HCT116 (cell line): ENCODE measurements at regions not wholly inside any gene's neighbourhood (a gene's known extent, or its start where the extent isn't known, plus 50 kb on each side); places are given as distances from the start of the nearest gene placed in this dataset.

Experiments used
- ATAC-seq: fragments of 200-7000 bp; cut with Tn5 transposase; 2 replicates; pipeline ENCODE4 v1.9.1; 2020; ENCODE audit warnings: mild to moderate bottlenecking, moderate library complexity
- BruUV-seq: library from RNA; stranded (reverse); fragments of 400-500 nt; replicated peaks from 2 replicates; lab custom pipeline; 2021; lab: Mats Ljungman, UMichigan
- CTCF ChIA-PET: fragments of 300-600 bp; sonication (Branson Sonifier 250); formaldehyde crosslinking; loops from one replicate; lab custom pipeline; 2021; ENCODE audit warnings: antibody characterized with exemption; lab: Charles Lee
- POLR2A ChIA-PET: fragments of 300-600, 350-600 bp; sonication (Branson Sonifier 250); formaldehyde crosslinking; loops from one replicate; lab custom pipeline; 2021; ENCODE audit warnings: antibody characterized with exemption; lab: Charles Lee
- RAD21 ChIA-PET, 2 experiments: fragments of 300-600 bp; sonication (Branson Sonifier 250); formaldehyde crosslinking; loops; one replicate each; lab custom pipeline; 2023; ENCODE audit warnings: low total read pairs in 2 of 2; ENCODE audit not compliant: uncharacterized antibody in 2 of 2, unreplicated experiment in 2 of 2, low non-redundant PET in 1 of 2; lab: Charles Lee
- DNase-seq: peaks from one replicate; pipeline ENCODE4 v3.0.0-alpha.2; 2010; ENCODE audit warnings: low read depth, low spot score
- H2AFZ ChIP-seq: fragments of 200-600 bp; shearing (Covaris generic), sonication (generic); 2 replicates; pipeline ENCODE4 v1.6.1; 2017; ENCODE audit warnings: low read depth, mixed run types, mixed read lengths, antibody characterized with exemption, low read length; ENCODE audit not compliant: poor library complexity, severe bottlenecking
- H3K27ac ChIP-seq: 2 replicates; pipeline ENCODE4 v1.5.1; 2012; ENCODE audit warnings: low read depth, low read length
- H3K27me3 ChIP-seq: fragments of 200-600 bp; sonication (generic); 2 replicates; pipeline ENCODE4 v1.6.1; 2016; ENCODE audit warnings: mixed run types, low read length, mixed read lengths; ENCODE audit not compliant: insufficient read depth
- H3K36me3 ChIP-seq, 2 experiments: fragments of 200-500 bp in 1 of 2; fragments of 200-600 bp in 1 of 2; sonication (Bioruptor generic) in 1 of 2; sonication (generic) in 1 of 2; 2 replicates each; pipeline versions ENCODE4 v1.5.1 to v1.6.1; 2014 to 2016; ENCODE audit warnings: low read length in 2 of 2, inconsistent platforms in 1 of 2, mixed read lengths in 1 of 2, mixed run types in 1 of 2; ENCODE audit not compliant: insufficient read depth in 2 of 2, control insufficient read depth in 1 of 2
- H3K4me1 ChIP-seq, 2 experiments: fragments of 200-600 bp in 1 of 2; sonication (generic) in 1 of 2; 2 replicates each; pipeline versions ENCODE4 v1.5.1 to v1.6.1; 2012 to 2017; ENCODE audit warnings: low read length in 2 of 2, inconsistent platforms in 1 of 2, mild to moderate bottlenecking in 1 of 2, mixed read lengths in 1 of 2, mixed run types in 1 of 2, moderate library complexity in 1 of 2; ENCODE audit not compliant: insufficient read depth in 2 of 2, control insufficient read depth in 1 of 2
- H3K4me2 ChIP-seq: fragments of 200-600 bp; sonication (generic); 2 replicates; pipeline ENCODE4 v1.6.1; 2017; ENCODE audit warnings: mixed run types, low read length, mixed read lengths
- H3K4me3 ChIP-seq, 2 experiments: fragments of 200-600 bp in 1 of 2; sonication (generic) in 1 of 2; replicated peaks in 1 of 2; 2 replicates each; pipeline ENCODE4 v1.5.1; 2011 to 2016; ENCODE audit warnings: low read length in 2 of 2, control low read depth in 1 of 2, low read depth in 1 of 2, mild to moderate bottlenecking in 1 of 2, mixed read lengths in 1 of 2, mixed run types in 1 of 2
- H3K79me2 ChIP-seq: fragments of 200-600 bp; sonication (generic); 2 replicates; pipeline ENCODE4 v1.6.1; 2017; ENCODE audit warnings: mild to moderate bottlenecking, mixed run types, low read length, moderate library complexity, mixed read lengths; ENCODE audit not compliant: insufficient read depth
- H3K9ac ChIP-seq: fragments of 200-600 bp; sonication (generic); 2 replicates; pipeline ENCODE4 v1.6.1; 2016; ENCODE audit warnings: low read length, mixed read lengths
- H3K9me2 ChIP-seq: fragments of 200-600 bp; sonication (generic), shearing (Covaris generic); 2 replicates; pipeline ENCODE4 v1.6.1; 2017; ENCODE audit warnings: mixed run types, mild to moderate bottlenecking, moderate library complexity; ENCODE audit not compliant: insufficient read depth
- H3K9me3 ChIP-seq, 2 experiments: fragments of 200-500 bp in 1 of 2; fragments of 200-600 bp in 1 of 2; sonication (Bioruptor generic) in 1 of 2; sonication (generic) in 1 of 2; 2 replicates each; pipeline ENCODE4 v1.6.1; 2014 to 2017; ENCODE audit warnings: low read length in 2 of 2, mixed read lengths in 2 of 2, inconsistent platforms in 1 of 2, low read depth in 1 of 2, mild to moderate bottlenecking in 1 of 2, mixed run types in 1 of 2, moderate library complexity in 1 of 2; ENCODE audit not compliant: control insufficient read depth in 1 of 2, insufficient read depth in 1 of 2
- H4K20me1 ChIP-seq: fragments of 200-600 bp; sonication (generic), shearing (Covaris generic); 2 replicates; pipeline ENCODE4 v1.6.1; 2017; ENCODE audit warnings: mixed run types, mild to moderate bottlenecking, moderate library complexity; ENCODE audit not compliant: insufficient read depth
- ATF3 ChIP-seq: IDR thresholded peaks from 2 replicates; pipeline ENCODE4 v1.6.1; 2012
- CBX3 ChIP-seq: IDR thresholded peaks from 2 replicates; pipeline ENCODE4 v1.6.1; 2012; ENCODE audit warnings: low read depth
- CEBPB ChIP-seq: IDR thresholded peaks from 2 replicates; pipeline ENCODE4 v1.6.1; 2012; ENCODE audit warnings: low read depth
- CTCF ChIP-seq, 3 experiments: fragments of 200-600 bp in 1 of 3; sonication (generic) in 1 of 3; IDR thresholded peaks in 2 of 3; conservative IDR thresholded peaks in 1 of 3; 2 replicates each; pipeline ENCODE4 v1.5.1; 2012 to 2017; ENCODE audit warnings: low read depth in 2 of 3, low read length in 2 of 3, antibody characterized with exemption in 1 of 3, borderline replicate concordance in 1 of 3, control low read depth in 1 of 3, mild to moderate bottlenecking in 1 of 3, mixed read lengths in 1 of 3, mixed run types in 1 of 3, moderate library complexity in 1 of 3; ENCODE audit not compliant: insufficient read depth in 1 of 3
- ELF1 ChIP-seq: IDR thresholded peaks from 2 replicates; pipeline ENCODE4 v1.6.1; 2012; ENCODE audit warnings: low read depth, borderline replicate concordance
- EZH2 ChIP-seq: fragments of 200-600 bp; sonication (generic); IDR thresholded peaks from 2 replicates; pipeline ENCODE4 v1.6.1; 2017; ENCODE audit warnings: antibody characterized with exemption, mixed run types
- POLR2AphosphoS5 ChIP-seq: IDR thresholded peaks from 2 replicates; pipeline ENCODE4 v1.6.1; 2011; ENCODE audit warnings: mild to moderate bottlenecking, low read depth, low read length, moderate library complexity
- SRF ChIP-seq: IDR thresholded peaks from 2 replicates; pipeline ENCODE4 v1.6.1; 2012; ENCODE audit warnings: low read depth
- YY1 ChIP-seq: IDR thresholded peaks from 2 replicates; pipeline ENCODE4 v1.6.1; 2011; ENCODE audit warnings: low read length, low read depth, moderate library complexity, mild to moderate bottlenecking; ENCODE audit not compliant: insufficient replicate concordance; ENCODE audit errors: extremely low read depth
- ZBTB33 ChIP-seq: IDR thresholded peaks from 2 replicates; pipeline ENCODE4 v1.6.1; 2011; ENCODE audit warnings: mild to moderate bottlenecking, low read length, moderate library complexity; ENCODE audit not compliant: insufficient replicate concordance; ENCODE audit errors: extremely low read depth
- ZNF274 ChIP-seq: fragments of 200-500 bp; sonication (Bioruptor generic); IDR thresholded peaks from 2 replicates; pipeline ENCODE4 v1.6.1; 2014; ENCODE audit warnings: mild to moderate bottlenecking, low read depth, low read length, inconsistent platforms
- intact Hi-C: fragments of 100-400 bp; cut with micrococcal nuclease; formaldehyde crosslinking; loops from 2 replicates; pipeline ENCODE4 v1.10.0; 2022

GRCh38 chr20:24815931-24816330 is 133.1 kb upstream of the CST7 start:
- H3K4me2 ChIP-seq, result no peak overlapping the region
- DNase-seq (no peak), ATAC-seq (no peak)
- H3K4me1 ChIP-seq, result no peaks in the 10 kb centered on the region
- H3K9ac ChIP-seq, result no peak overlapping the region
- H3K27me3 ChIP-seq, result peaks cover 48% of the 10 kb centered on the region
- no peak overlapping the region for H3K27ac ChIP-seq
- ChIA-PET CTCF (no interaction called here), RAD21 (no interaction called here), POLR2A (no interaction called here)
- TF ChIP-seq ELF1 (no peak), EZH2 (no peak), ZNF274 (no peak), CTCF (IDR thresholded peaks at IDR 0.05 in 2 of 3, conservative IDR thresholded peaks at IDR 0.05 in 1 of 3; ENCODE audit: borderline replicate concordance in 1 of 3, insufficient read depth in 1 of 3, low read depth in 2 of 3, low read length in 2 of 3) (no peak), POLR2AphosphoS5 (no peak), CBX3 (no peak), ATF3 (no peak), ZBTB33 (no peak), YY1 (no peak), CEBPB (no peak), SRF (no peak)
- intact Hi-C loops, result no loop called here
- H3K9me3 ChIP-seq, result 0 out of 4 replicates have a peak, but pooled peaks cover 0 to 4% of the 10 kb centered on the region in 2 experiments
- no peak overlapping the region for H3K4me3 ChIP-seq
- H2AFZ ChIP-seq, result no peak overlapping the region
- H3K9me2 ChIP-seq, result no peaks in the 10 kb centered on the region
- no peaks in the 10 kb centered on the region for H4K20me1 ChIP-seq
- H3K79me2 ChIP-seq, result no peaks in the 10 kb centered on the region
- BruUV-seq, result no TSS peak
- no peaks in the 10 kb centered on the region for H3K36me3 ChIP-seq
